Esophagus (tissue), 2 donors: ENCODE measurements at regions not wholly inside any gene's neighbourhood (a gene's known extent, or its start where the extent isn't known, plus 50 kb on each side); places are given as distances from the start of the nearest gene placed in this dataset.

Source experiments
- H3K27ac ChIP-seq, 2 donors: one replicate each; pipeline ENCODE4 v1.5.1; 2013; ENCODE audit warnings: low read depth in 2 of 2, mild to moderate bottlenecking in 2 of 2, inconsistent platforms in 1 of 2, low read length in 1 of 2, moderate library complexity in 1 of 2
- H3K27me3 ChIP-seq, 2 donors: one replicate each; pipeline ENCODE4 v1.6.1; 2013; ENCODE audit warnings: low read length in 2 of 2, control low read depth in 1 of 2, mild to moderate bottlenecking in 1 of 2; ENCODE audit not compliant: insufficient read depth in 2 of 2, control insufficient read depth in 1 of 2
- H3K36me3 ChIP-seq, 2 donors: one replicate each; pipeline ENCODE4 v1.6.1; 2013; ENCODE audit warnings: low read length in 1 of 2; ENCODE audit not compliant: control insufficient read depth in 2 of 2, insufficient read depth in 2 of 2
- H3K4me1 ChIP-seq, 2 donors: one replicate each; pipeline ENCODE4 v1.6.1; 2013; ENCODE audit warnings: low read length in 1 of 2; ENCODE audit not compliant: control insufficient read depth in 2 of 2, insufficient read depth in 2 of 2
- H3K4me3 ChIP-seq, 2 donors: one replicate each; pipeline ENCODE4 v1.5.1; 2013; ENCODE audit warnings: low read length in 2 of 2, mild to moderate bottlenecking in 2 of 2, low read depth in 1 of 2, moderate library complexity in 1 of 2
- H3K9me3 ChIP-seq, 2 donors: one replicate each; pipeline ENCODE4 v1.6.1; 2013; ENCODE audit warnings: mild to moderate bottlenecking in 2 of 2, low read depth in 1 of 2, low read length in 1 of 2, moderate library complexity in 1 of 2; ENCODE audit not compliant: control insufficient read depth in 2 of 2, insufficient read depth in 1 of 2
- WGBS, 2 donors: extraction: QIAGEN DNeasy Blood & Tissue Kit; methylation state at CpG; one replicate each; pipeline ENCODE4 v1.1.7; 2013; 5-methylcytosine and 5-hydroxymethylcytosine counted together
- donor health status: healthy with polysubstance abuse.
- donor health status: Bipolar disorder and iron deficiency.

DNA sequence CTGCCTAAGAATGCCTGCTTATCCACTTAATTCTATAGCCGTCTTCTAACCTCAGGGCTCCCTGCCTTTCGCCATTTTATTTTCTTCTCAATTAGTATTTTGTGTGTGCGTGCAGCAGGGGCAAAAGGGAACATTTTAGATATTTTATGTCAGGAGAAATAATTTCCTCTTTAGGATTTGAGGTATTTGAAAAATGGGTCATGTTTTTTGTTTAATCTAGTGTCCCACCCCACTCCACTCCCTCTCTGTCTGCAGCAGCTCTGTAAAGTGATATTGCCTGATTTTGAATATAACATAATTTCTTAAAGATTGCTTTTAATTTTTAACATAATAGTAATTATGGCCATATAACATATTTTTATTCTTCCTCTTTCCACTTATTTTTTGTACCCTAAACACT is 593.2 kb upstream of the DPPA4 start:
- Histone ChIP-seq H3K4me3 (no peak overlapping the region), H3K4me1 (no peaks in the 10 kb centered on the region), H3K36me3 (no peaks in the 10 kb centered on the region), H3K9me3 (no peaks in the 10 kb centered on the region), H3K27me3 (no peaks in the 10 kb centered on the region), H3K27ac (no peak overlapping the region)
- 73 to 75% methylated on average over 3 of the region's 3 CpGs for WGBS, 2 donors

- Histone ChIP-seq H3K36me3 (no peaks in the 10 kb centered on the region), H3K27ac (no peak overlapping the region), H3K4me3 (no peak overlapping the region), H3K9me3 (no peaks in the 10 kb centered on the region), H3K4me1 (no peaks in the 10 kb centered on the region), H3K27me3 (no peaks in the 10 kb centered on the region)
- 63 to 75% methylated on average over 1 of the region's 1 CpG for WGBS, 2 donors
Observed at GRCh38 chr3:109933576-109933975, 596.2 kb upstream of the DPPA4 start.

- 0 to 38% methylated on average over 1 of the region's 1 CpG for WGBS, 2 donors
- no peak overlapping the region for H3K4me3 ChIP-seq
- no peaks in the 10 kb centered on the region for H3K9me3 ChIP-seq
- H3K36me3 ChIP-seq, result no peaks in the 10 kb centered on the region
- H3K4me1 ChIP-seq, result no peaks in the 10 kb centered on the region
- H3K27me3 ChIP-seq, result no peaks in the 10 kb centered on the region
- no peak overlapping the region for H3K27ac ChIP-seq
Observed at GRCh38 chr3:109939817-109940216, 602.5 kb upstream of the DPPA4 start.

- 76 to 79% methylated on average over 3 of the region's 3 CpGs for WGBS, 2 donors
- Histone ChIP-seq H3K4me1 (no peaks in the 10 kb centered on the region), H3K27ac (no peak overlapping the region), H3K9me3 (no peaks in the 10 kb centered on the region), H3K27me3 (no peaks in the 10 kb centered on the region), H3K4me3 (no peak overlapping the region), H3K36me3 (no peaks in the 10 kb centered on the region)
Observed at GRCh38 chr3:109943181-109943580, 605.8 kb upstream of the DPPA4 start.

DNA sequence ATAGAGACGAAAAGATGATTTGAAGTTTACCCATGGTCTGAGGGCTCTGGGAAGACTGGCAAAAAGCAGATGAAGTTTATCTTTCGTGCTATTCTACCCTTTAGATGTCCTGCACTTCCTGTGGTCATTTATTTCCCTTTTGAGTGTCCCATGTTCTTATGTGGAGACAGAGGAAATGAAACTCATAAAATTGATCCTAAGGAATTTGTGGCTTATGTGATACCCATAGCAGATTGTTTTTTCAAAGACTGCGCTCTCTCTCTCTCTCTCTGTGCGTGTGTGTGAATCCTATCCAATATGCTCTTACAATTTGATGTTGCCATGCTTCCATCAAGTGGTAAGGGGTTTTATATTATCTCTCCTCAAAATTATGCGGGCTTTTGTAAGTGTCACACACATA is 607.5 kb upstream of the DPPA4 start:
- Histone ChIP-seq H3K36me3 (no peaks in the 10 kb centered on the region), H3K9me3 (no peaks in the 10 kb centered on the region), H3K4me1 (no peaks in the 10 kb centered on the region), H3K27me3 (no peaks in the 10 kb centered on the region), H3K27ac (no peak overlapping the region), H3K4me3 (no peak overlapping the region)
- 64 to 72% methylated on average over 5 of the region's 5 CpGs for WGBS, 2 donors

- Histone ChIP-seq H3K27me3 (no peaks in the 10 kb centered on the region), H3K4me3 (no peak overlapping the region), H3K4me1 (no peaks in the 10 kb centered on the region), H3K36me3 (no peaks in the 10 kb centered on the region), H3K27ac (no peak overlapping the region), H3K9me3 (no peaks in the 10 kb centered on the region)
- WGBS, 2 donors, result 89 to 92% methylated on average over 2 of the region's 2 CpGs
Observed at GRCh38 chr3:109952924-109953323, 615.6 kb upstream of the DPPA4 start.

GRCh38 chr3:109963831-109964230 is 626.5 kb upstream of the DPPA4 start:
- H3K27ac ChIP-seq, result no peak overlapping the region
- no peaks in the 10 kb centered on the region for H3K4me1 ChIP-seq
- H3K27me3 ChIP-seq, result no peaks in the 10 kb centered on the region
- H3K4me3 ChIP-seq, result no peak overlapping the region
- no peaks in the 10 kb centered on the region for H3K9me3 ChIP-seq
- WGBS, 2 donors, result 57 to 70% methylated on average over 4 of the region's 4 CpGs
- H3K36me3 ChIP-seq, result no peaks in the 10 kb centered on the region

DNA sequence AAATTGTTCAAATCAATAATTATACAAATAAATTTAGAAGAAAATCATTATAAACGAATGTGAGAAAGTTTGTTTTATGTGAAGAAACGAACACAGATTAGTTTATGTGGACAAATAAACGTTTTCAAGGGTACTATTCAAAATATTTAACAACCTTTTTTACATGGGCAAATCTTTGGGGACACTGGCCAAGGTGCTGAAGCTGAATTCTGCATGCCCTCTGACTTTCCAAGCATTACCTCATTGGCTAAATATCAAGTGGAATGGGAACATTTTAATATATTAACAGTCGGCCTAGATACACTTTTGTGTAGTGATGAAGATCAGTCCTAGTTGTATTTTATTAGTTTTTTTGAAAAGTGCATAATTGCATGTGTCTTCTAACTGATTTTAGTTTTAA is 636.4 kb upstream of the DPPA4 start:
- WGBS, 2 donors, result 35 to 37% methylated on average over 4 of the region's 4 CpGs
- no peaks in the 10 kb centered on the region for H3K27me3 ChIP-seq
- H3K9me3 ChIP-seq, result no peaks in the 10 kb centered on the region
- no peaks in the 10 kb centered on the region for H3K36me3 ChIP-seq
- no peak overlapping the region for H3K27ac ChIP-seq
- no peaks in the 10 kb centered on the region for H3K4me1 ChIP-seq
- H3K4me3 ChIP-seq, result no peak overlapping the region

- Histone ChIP-seq H3K4me1 (no peaks in the 10 kb centered on the region), H3K9me3 (no peaks in the 10 kb centered on the region), H3K4me3 (no peak overlapping the region), H3K27me3 (no peaks in the 10 kb centered on the region), H3K27ac (no peak overlapping the region), H3K36me3 (no peaks in the 10 kb centered on the region)
- 64 to 77% methylated on average over 4 of the region's 4 CpGs for WGBS, 2 donors
Observed at GRCh38 chr3:109977897-109978296, 640.6 kb upstream of the DPPA4 start.

- H3K4me3 ChIP-seq, result no peak overlapping the region
- H3K27me3 ChIP-seq, result no peaks in the 10 kb centered on the region
- no peaks in the 10 kb centered on the region for H3K9me3 ChIP-seq
- no peaks in the 10 kb centered on the region for H3K4me1 ChIP-seq
- no peak overlapping the region for H3K27ac ChIP-seq
- WGBS, 2 donors, result 70 to 94% methylated on average over 1 of the region's 1 CpG
- H3K36me3 ChIP-seq, result no peaks in the 10 kb centered on the region
Observed at GRCh38 chr3:109982201-109982600, 644.9 kb upstream of the DPPA4 start.
